ENCODE measurements at regions not wholly inside any gene's neighbourhood (a gene's known extent, or its start where the extent isn't known, plus 50 kb on each side); places are given as distances from the start of the nearest gene placed in this dataset.

DNA sequence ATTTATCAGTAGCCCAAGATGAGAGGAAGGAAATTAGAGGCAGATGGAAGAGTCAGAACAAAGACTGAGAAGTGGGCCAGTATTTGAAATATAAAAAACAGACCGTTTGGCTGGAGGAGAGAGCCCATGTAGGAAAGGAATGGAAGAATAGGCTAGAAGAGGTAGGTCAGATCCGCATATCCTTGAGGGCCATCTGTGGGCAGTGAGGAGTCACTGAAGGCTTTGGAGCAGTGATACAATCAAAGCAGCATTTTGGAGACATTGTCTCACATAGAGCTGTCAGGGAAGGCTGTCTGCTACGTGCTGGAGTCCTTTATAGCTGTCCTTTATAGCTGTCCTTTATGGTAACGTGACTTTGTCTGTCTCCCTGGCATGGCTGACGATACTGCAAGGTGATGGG is 92.0 kb upstream of the VEPH1 start:
- TF ChIP-seq SIN3A (IDR thresholded peaks at IDR 0.05; ENCODE audit: borderline replicate concordance, insufficient read depth, low read length) (no peak), POLR2AphosphoS5 (IDR thresholded peaks at IDR 0.05; ENCODE audit: low read depth, low read length) (no peak), TAF1 (IDR thresholded peaks at IDR 0.05; ENCODE audit: borderline replicate concordance, insufficient read depth, low read length) (no peak), FOXP2 (optimal IDR thresholded peaks at IDR 0.05; ENCODE audit: borderline replicate concordance, extremely low read depth, extremely low read length, insufficient read depth) (no peak)
- TF ChIP-seq, protein P1, sequence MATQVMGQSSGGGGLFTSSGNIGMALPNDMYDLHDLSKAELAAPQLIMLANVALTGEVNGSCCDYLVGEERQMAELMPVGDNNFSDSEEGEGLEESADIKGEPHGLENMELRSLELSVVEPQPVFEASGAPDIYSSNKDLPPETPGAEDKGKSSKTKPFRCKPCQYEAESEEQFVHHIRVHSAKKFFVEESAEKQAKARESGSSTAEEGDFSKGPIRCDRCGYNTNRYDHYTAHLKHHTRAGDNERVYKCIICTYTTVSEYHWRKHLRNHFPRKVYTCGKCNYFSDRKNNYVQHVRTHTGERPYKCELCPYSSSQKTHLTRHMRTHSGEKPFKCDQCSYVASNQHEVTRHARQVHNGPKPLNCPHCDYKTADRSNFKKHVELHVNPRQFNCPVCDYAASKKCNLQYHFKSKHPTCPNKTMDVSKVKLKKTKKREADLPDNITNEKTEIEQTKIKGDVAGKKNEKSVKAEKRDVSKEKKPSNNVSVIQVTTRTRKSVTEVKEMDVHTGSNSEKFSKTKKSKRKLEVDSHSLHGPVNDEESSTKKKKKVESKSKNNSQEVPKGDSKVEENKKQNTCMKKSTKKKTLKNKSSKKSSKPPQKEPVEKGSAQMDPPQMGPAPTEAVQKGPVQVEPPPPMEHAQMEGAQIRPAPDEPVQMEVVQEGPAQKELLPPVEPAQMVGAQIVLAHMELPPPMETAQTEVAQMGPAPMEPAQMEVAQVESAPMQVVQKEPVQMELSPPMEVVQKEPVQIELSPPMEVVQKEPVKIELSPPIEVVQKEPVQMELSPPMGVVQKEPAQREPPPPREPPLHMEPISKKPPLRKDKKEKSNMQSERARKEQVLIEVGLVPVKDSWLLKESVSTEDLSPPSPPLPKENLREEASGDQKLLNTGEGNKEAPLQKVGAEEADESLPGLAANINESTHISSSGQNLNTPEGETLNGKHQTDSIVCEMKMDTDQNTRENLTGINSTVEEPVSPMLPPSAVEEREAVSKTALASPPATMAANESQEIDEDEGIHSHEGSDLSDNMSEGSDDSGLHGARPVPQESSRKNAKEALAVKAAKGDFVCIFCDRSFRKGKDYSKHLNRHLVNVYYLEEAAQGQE (IDR thresholded peaks at IDR 0.05; ENCODE audit: insufficient read depth in 1 of 2, low read depth in 2 of 2, low read length in 2 of 2): no peak

DNA sequence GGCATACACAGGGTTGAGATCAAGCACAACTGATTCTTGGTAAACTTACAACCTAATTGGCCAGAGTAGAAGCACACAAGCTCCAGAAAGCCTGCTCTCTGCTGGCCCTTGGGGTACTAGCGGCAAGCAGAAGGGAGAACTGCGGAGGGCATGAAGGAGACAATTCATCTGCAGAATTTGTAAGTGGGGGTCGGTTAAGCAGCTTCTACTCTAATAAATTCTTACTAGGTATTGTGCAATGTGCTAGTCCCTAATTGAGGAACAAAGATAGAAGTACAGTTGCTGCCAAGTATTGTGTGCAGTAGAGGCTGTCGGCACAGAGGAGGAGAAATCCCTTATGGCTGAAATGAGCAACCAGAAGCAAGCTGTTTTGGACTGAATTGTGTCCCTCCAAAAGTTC is 91.2 kb upstream of the VEPH1 start:
- TF ChIP-seq, protein P1 (IDR thresholded peaks at IDR 0.05; ENCODE audit: insufficient read depth in 1 of 2, low read depth in 2 of 2, low read length in 2 of 2): no peak
- no peak for TF ChIP-seq SIN3A (IDR thresholded peaks at IDR 0.05; ENCODE audit: borderline replicate concordance, insufficient read depth, low read length)
- no peak for TF ChIP-seq POLR2AphosphoS5 (IDR thresholded peaks at IDR 0.05; ENCODE audit: low read depth, low read length)
- TF ChIP-seq FOXP2 (optimal IDR thresholded peaks at IDR 0.05; ENCODE audit: borderline replicate concordance, extremely low read depth, extremely low read length, insufficient read depth): no peak
- no peak for TF ChIP-seq TAF1 (IDR thresholded peaks at IDR 0.05; ENCODE audit: borderline replicate concordance, insufficient read depth, low read length)

DNA sequence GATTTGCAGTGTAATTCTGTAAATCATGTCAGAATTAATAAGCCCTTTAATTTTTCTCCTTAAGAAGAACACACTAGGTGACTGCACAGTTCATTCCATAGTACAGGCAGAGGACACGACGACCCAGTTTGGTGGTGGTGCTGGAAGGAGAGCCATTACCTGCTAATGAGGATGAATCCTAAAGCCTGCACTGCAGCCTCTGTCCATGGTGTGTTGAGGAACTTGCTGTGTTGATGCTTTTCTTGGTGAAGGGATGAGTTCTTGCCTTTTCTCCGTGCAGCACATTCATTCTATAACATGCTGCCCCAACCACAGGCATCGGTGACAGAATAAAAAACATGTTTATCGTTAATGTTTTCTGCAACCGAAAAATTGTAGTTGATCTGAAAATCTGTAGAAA is 89.6 kb upstream of the VEPH1 start:
- TF ChIP-seq FOXP2 (optimal IDR thresholded peaks at IDR 0.05; ENCODE audit: borderline replicate concordance, extremely low read depth, extremely low read length, insufficient read depth): no peak
- TF ChIP-seq, protein P1 (IDR thresholded peaks at IDR 0.05; ENCODE audit: insufficient read depth in 1 of 2, low read depth in 2 of 2, low read length in 2 of 2): peak; percentile 48 to 85; a peak in 3 of 4 replicates

DNA sequence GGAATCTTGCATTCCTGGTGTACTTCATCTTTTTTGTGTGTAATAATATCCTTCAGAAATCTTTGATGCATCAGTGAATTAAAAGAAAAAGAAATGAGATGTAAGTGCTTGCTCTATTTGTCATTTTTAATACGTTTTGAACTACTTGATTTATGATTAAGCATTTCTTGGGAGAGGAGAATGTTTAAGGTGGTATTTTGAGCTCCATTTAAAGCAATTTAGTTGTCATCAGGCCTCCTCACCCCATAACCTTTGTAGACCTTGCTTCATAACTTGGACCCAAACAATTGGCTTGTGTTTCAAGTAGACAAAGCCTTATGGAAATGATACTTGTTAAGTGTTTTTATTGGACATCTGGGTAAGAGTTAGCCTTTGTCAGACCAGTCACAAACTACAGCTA is 87.1 kb upstream of the VEPH1 start:
- no peak for TF ChIP-seq SIN3A (IDR thresholded peaks at IDR 0.05; ENCODE audit: borderline replicate concordance, insufficient read depth, low read length)
- no peak for TF ChIP-seq POLR2AphosphoS5 (IDR thresholded peaks at IDR 0.05; ENCODE audit: low read depth, low read length)
- no peak for TF ChIP-seq FOXP2 (optimal IDR thresholded peaks at IDR 0.05; ENCODE audit: borderline replicate concordance, extremely low read depth, extremely low read length, insufficient read depth)
- TF ChIP-seq, protein P1 (IDR thresholded peaks at IDR 0.05; ENCODE audit: insufficient read depth in 1 of 2, low read depth in 2 of 2, low read length in 2 of 2): no peak
- TF ChIP-seq TAF1 (IDR thresholded peaks at IDR 0.05; ENCODE audit: borderline replicate concordance, insufficient read depth, low read length): no peak

DNA sequence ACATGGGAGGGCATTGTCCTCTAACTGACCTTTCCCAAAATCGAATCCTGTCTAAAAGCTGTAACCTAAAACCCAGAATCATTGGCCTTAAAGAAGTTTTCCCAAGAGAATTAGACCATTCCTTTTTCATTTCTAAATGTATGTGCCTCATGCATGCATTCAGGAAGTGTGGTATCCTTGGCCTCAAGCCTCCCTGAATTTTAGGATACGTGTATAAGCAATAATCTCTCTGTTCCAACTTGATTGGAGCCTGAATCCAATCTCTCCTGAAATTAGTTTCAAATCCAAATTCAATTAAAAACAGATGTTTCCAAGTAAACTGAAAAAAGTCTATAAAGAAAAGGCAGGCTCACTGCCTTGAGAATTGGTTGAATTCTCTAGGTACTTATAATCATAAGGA is 86.0 kb upstream of the VEPH1 start:
- TF ChIP-seq TAF1 (IDR thresholded peaks at IDR 0.05; ENCODE audit: borderline replicate concordance, insufficient read depth, low read length) (no peak), SIN3A (IDR thresholded peaks at IDR 0.05; ENCODE audit: borderline replicate concordance, insufficient read depth, low read length) (no peak), POLR2AphosphoS5 (IDR thresholded peaks at IDR 0.05; ENCODE audit: low read depth, low read length) (no peak), FOXP2 (optimal IDR thresholded peaks at IDR 0.05; ENCODE audit: borderline replicate concordance, extremely low read depth, extremely low read length, insufficient read depth) (no peak)
- TF ChIP-seq, protein P1 (IDR thresholded peaks at IDR 0.05; ENCODE audit: insufficient read depth in 1 of 2, low read depth in 2 of 2, low read length in 2 of 2): no peak
